GM19468 (cell line): ENCODE measurements at regions not wholly inside any gene's neighbourhood (a gene's known extent, or its start where the extent isn't known, plus 50 kb on each side); places are given as distances from the start of the nearest gene placed in this dataset.
"Not testable (repeated sequence)": the region's sequence is repeated elsewhere in the genome, so short reads cannot be mapped to it uniquely, and the experiment has no call there.

Experiments used
- ATAC-seq: cut with Tn5 transposase; IDR thresholded peaks from one replicate; pipeline ENCODE4 v1.9.1; 2021; ENCODE audit warnings: mild to moderate bottlenecking, moderate library complexity, moderate number of reproducible peaks; ENCODE audit not compliant: unreplicated experiment; ENCODE audit errors: extremely low read depth

GRCh38 chr6:179340-179950 lies 112.8 kb upstream of the DUSP22 start:
- ATAC-seq = no peak

DNA sequence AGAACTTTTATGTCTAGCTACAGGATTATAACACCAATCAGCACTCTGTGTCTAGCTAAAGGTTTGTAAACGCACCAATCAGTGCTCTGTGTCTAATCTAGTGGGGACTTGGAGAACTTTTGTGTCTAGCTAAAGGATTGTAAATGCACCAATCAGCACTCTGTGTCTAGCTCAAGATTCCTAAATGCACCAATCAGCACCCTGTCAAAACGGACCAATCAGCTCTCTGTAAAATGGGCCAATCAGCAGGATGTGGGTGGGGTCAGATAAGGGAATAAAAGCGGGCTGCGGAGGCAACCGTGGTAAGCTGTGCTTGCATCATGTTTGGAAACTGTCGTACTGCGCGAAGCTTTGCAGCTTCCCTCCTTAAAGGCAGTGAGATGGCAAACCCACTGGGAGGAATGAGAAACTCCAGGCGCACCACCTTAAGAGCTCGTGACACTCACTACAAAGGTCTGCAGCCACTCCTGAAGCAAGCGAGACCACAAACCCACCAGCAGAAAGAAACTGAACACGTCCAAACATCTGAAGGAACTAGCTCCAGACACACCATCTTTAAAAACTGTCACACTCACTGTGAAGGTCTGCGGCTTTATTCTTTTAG lies 112.1 kb upstream of the DUSP22 start:
- not testable (repeated sequence) for ATAC-seq

DNA sequence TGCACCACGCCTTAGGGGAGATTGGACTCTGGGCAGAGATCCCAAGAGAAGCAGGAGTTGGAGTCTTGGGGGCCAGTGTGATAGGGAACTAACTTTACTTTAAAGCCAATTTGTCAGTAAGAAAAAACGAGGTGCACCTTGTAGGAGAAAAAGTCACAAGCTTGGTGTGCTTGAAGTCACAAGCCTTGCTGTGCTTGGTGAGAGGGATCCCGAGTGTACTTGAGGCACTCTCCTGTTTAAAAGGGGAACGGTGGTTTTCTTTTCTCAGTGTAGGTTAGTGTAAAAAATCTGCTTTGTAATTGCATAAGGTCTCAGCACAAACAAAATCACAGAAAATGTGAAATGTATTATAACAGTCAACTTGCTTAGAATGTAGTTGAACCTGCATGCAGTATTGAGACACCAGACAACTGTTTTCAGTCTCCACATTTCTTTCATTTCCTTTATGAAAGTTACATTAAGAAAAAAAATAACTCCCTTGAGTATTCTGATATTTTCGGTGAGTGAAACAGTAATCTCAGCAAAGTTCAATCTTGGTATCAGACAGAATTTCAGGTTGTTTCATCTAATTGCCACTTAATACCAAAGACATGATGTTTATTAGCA lies 111.1 kb upstream of the DUSP22 start:
- peak; percentile 40 for ATAC-seq

DNA sequence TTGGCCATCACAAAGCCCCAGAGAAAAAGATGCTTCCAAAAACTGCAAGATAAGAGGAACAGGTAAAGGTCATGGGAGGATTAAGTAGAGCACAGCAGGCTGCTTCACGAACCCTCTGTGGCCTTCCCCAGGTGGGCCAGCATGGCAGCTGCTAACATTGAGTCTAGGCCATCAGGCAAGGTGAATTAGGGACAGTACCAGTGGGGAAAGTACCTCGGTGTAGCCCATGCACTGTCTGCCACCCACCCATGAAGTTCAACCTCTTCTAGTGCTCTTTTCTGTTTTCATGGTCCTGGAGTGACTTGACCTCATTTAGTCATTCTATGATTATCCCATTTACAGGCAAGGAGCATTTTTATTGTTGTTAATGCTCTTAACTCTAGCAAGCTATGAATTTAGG lies 108.6 kb upstream of the DUSP22 start:
- no peak for ATAC-seq

GRCh38 chr6:184161-184700 lies 108.1 kb upstream of the DUSP22 start:
- ATAC-seq = no peak

DNA sequence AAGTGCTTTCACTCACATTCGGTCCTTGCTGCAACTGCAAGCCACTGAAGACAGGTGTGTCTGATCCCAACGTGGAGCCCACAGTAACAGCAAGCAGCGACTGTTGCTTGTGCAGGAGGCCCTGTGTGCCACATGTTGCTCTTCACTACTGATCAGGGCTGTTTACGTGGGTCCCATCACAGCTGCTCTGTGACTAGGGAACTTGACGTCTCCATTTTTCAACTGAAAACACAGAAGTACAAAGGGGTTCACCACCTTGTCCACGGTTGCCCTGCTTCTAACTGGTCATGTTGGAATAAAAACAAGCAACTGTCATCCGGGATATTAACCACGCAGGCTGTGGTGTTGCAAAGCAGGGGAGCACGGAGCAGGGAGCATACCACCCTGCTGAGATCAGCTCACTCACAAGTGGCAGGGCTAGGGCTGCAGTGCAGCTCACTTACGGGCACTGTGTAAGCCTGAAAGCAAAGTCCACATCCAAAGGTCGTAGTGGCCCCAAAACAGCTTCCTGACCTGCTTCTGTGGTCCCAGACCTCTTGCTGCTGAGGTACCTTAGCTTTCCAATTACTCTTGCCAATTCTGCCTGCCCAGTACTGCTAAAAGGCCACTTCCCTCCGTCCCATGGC lies 105.8 kb upstream of the DUSP22 start:
- no peak for ATAC-seq

DNA sequence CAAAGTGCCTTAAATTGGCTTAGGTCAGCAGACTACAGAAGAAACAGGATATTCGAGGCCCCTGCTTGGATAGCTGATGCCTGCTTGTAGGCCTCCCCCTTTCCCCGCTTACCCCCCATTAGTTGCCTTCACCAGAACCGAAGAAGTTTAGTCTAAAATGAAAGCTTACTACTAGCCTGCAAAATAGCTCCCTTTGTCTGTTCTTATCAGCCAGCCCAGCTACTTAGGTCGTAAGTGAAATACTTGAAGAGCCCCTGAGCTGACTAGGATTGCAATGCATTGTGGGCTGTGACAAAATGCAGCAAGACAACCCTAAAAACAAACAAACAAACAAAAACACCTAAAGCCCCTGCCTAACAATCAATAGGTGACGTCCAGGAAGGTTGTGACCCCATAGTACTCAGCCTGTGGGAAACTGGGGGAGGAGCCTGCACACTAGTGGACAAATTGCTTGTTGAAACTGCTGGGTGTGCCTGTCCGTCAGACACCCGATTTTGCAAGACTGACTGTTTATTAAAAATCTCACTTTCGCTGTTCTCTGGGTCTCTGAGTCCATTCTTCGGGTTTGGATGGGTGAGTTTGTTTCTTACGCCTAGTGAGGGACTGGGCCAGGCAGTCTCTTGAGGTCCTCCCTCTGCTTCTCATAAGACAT lies 105.0 kb upstream of the DUSP22 start:
- ATAC-seq = no peak

GRCh38 chr6:188821-189655 lies 103.2 kb upstream of the DUSP22 start:
- ATAC-seq = no peak

DNA sequence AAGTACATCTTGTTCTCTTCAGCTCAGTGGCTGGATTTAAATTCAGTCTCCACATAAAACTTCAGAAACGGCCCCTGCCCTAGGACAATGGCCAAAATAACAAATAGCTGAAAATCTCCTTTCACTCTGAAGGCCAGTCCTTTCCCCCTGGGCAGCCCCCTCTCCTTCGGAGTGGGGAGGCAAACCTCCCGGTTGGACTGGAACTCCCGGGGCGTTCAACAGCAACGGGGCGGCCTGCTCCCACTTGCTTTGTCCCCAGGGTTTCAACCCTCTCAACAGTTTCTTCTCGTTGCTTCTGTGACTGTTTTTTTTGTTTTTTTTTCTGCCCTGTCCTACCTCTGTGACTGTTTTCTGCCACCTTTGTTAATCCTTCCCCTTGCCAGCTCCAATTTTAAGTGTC lies 102.6 kb upstream of the DUSP22 start:
- ATAC-seq = no peak

- ATAC-seq = no peak
These were observed 101.5 kb upstream of the DUSP22 start for GRCh38 chr6:190596-191395.

DNA sequence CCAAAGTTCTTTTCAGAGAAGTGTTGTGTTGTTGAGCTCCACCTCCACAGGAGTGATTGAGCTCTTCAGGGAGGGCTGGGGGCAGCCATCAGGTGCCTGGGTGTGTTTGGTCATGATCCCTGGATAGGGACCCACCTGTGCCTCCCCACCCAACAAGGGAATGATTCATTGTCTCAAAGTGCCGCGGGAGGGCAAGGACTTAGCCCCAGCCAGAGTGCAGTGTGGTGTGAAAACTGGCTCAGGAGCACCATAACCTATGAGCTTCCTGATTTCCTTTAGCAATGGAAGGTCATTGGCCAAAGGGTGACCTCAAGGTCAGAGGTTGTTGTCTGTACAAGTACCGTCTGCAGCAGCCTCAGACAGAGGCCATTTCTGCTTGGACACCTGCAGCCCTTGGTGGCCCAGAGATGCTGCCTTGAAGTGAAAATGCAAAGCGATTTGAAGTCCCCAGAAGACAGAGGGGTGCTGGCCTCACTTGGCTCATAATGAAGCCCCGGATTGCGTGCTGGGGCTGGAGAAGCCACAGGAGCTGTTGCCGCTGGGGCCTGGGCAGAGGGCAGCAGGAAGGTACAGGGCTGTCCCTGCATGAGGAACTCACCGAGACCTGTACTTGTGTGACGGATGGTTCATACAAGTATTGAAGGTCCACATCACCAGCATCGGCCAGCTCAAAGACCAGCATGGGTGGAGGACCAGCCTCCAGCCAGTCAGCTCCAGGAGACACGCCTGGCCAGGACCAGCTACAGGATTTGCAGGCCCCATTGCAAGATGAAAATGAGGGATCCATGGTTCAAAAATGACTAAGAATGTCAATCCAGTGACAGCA lies 100.6 kb upstream of the DUSP22 start:
- no peak for ATAC-seq

DNA sequence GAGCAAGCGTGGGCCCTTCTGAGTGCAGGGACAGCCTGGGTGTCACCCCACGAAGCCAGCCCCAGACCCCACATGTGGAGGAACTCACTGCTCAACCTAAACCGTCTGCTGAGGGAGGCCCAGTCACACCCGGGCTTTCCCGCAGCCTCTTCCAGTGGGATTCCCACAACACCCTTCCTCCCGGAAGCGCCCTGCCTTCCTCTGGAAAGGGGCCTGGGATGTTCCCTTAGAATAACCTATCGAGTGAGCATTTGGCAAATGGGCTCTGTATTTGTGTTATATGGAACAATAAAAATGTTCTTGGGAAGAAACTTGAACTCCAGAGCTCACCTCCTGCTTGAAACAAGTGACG lies 100.0 kb upstream of the DUSP22 start:
- no peak for ATAC-seq

DNA sequence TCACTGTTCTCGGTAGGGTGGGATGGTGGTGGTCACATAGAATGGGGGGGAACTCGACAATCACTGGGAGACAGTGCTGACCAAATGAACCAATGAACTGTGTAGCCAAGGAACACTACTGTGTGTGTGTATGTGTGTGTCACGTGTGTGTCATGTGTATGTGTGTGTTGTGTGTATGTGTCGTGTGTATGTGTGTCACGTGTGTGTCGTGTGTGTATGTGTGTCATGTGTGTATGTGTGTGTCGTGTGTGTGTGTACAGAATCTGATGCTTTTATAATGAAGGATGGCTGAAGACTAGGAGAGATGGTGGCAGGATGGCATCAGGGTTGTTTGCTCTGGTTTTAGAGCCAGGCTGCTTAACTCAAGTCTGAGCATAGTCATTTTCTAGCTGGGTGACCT lies 99.1 kb upstream of the DUSP22 start:
- no peak for ATAC-seq

GRCh38 chr6:193773-194310 lies 98.4 kb upstream of the DUSP22 start:
- no peak for ATAC-seq

- no peak for ATAC-seq
These were observed 96.4 kb upstream of the DUSP22 start for GRCh38 chr6:195861-196360.

DNA sequence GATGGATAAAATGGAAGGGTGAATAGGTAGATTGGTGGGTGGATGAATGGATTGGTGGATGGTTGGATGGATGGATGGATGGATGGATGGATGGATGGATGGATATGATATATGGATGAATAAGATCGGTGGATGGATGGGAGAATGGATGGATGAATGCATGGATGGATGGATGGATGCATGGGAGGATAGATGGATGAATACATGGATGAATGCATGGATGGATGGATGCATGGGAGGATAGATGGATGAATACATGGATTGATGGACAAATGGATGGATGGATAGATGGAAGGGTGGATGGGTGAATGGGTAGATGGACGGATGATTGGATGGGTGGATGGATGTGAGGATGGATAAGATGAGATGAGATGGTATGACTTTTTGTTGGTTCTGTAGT lies 95.7 kb upstream of the DUSP22 start:
- ATAC-seq = no peak

DNA sequence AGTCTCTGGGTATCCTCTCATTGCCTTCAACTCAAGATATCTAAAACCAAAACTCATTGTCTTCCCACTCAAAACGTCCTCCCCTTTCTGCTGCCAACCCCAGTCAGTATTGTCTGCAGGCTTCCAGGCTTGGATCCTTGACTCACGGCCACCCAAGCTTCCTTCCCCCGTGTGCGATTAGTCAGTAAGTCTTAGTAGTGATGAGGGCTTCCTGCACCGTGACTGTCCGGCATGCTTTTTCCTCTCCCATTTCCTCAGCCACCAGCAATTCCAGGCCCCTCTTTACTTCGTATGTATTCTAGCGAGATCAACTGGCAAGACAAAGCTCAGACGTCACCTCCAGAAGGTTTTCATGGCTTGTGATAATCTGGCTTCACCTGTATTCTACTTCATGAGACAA lies 88.6 kb upstream of the DUSP22 start:
- ATAC-seq = no peak

GRCh38 chr6:206264-206663 lies 86.0 kb upstream of the DUSP22 start:
- ATAC-seq = no peak
